H1 (cell line): ENCODE measurements at regions not wholly inside any gene's neighbourhood (a gene's known extent, or its start where the extent isn't known, plus 50 kb on each side); places are given as distances from the start of the nearest gene placed in this dataset.

Experiments used
- CTCF ChIA-PET: fragments of 300-600 bp; sonication (Branson Sonifier 250); formaldehyde crosslinking; loops from one replicate; lab custom pipeline; 2021; ENCODE audit not compliant: partially characterized antibody; lab: Charles Lee
- POLR2A ChIA-PET: fragments of 300-600 bp; sonication (Branson Sonifier 250); formaldehyde crosslinking; loops from one replicate; lab custom pipeline; 2021; ENCODE audit warnings: inconsistent platforms; ENCODE audit not compliant: partially characterized antibody; lab: Charles Lee
- DNase-seq, 2 experiments: peaks; one replicate each; pipeline versions ENCODE4 v3.0.0 to v3.0.0-alpha.2; 2010 to 2022; ENCODE audit warnings: low spot score in 2 of 2, low read depth in 1 of 2, mixed read lengths in 1 of 2
- FAIRE-seq: peaks from 2 replicates; lab custom pipeline; 2011; peaks lifted over from hg19 to GRCh38; lab: Jason Lieb, UNC
- H2AFZ ChIP-seq: 2 replicates; pipeline ENCODE4 v1.8.1; 2012; ENCODE audit warnings: low read length, inconsistent platforms
- H2AK5ac ChIP-seq: 2 replicates; pipeline ENCODE4 v1.6.1; 2013; ENCODE audit warnings: low read depth, low read length
- H2BK120ac ChIP-seq: replicated peaks from 2 replicates; pipeline ENCODE3; 2013; ENCODE audit warnings: low read depth, low read length, inconsistent platforms
- H2BK12ac ChIP-seq: 2 replicates; pipeline ENCODE4 v1.6.1; 2013; ENCODE audit warnings: low read depth, low read length
- H2BK15ac ChIP-seq: 2 replicates; pipeline ENCODE4 v1.6.1; 2013; ENCODE audit warnings: low read length
- H2BK20ac ChIP-seq: 2 replicates; pipeline ENCODE4 v1.6.1; 2013; ENCODE audit warnings: low read length
- H2BK5ac ChIP-seq: 2 replicates; pipeline ENCODE4 v1.6.1; 2013; ENCODE audit warnings: low read depth, low read length
- H3K14ac ChIP-seq: 2 replicates; pipeline ENCODE4 v1.6.1; 2013; ENCODE audit warnings: inconsistent platforms; ENCODE audit not compliant: insufficient read length
- H3K18ac ChIP-seq: 2 replicates; pipeline ENCODE4 v1.6.1; 2013; ENCODE audit warnings: low read length; ENCODE audit errors: extremely low read depth
- H3K23ac ChIP-seq: 2 replicates; pipeline ENCODE4 v1.6.1; 2013; ENCODE audit warnings: inconsistent platforms; ENCODE audit not compliant: insufficient read length
- H3K23me2 ChIP-seq: 2 replicates; pipeline ENCODE4 v1.6.1; 2013; ENCODE audit warnings: low read depth, low read length
- H3K27ac ChIP-seq: 2 replicates; pipeline ENCODE4 v1.6.1; 2011; ENCODE audit warnings: low read depth, low read length, inconsistent platforms
- H3K27me3 ChIP-seq, 4 experiments: replicated peaks in 1 of 4; 1 replicate in 1 of 4; 2 replicates in 3 of 4; pipeline versions ENCODE4 v1.6.1 to v1.8.1; 2011 to 2013; ENCODE audit warnings: low read length in 3 of 4, mild to moderate bottlenecking in 3 of 4, inconsistent platforms in 2 of 4, mixed read lengths in 2 of 4, moderate library complexity in 1 of 4; ENCODE audit not compliant: control insufficient read depth in 3 of 4, insufficient read depth in 3 of 4; ENCODE audit errors: extremely low read depth in 1 of 4
- H3K36me3 ChIP-seq, 4 experiments: 2 replicates each; pipeline versions ENCODE4 v1.6.1 to v1.8.1; 2011 to 2013; ENCODE audit warnings: mild to moderate bottlenecking in 4 of 4, low read length in 3 of 4, moderate library complexity in 2 of 4, control low read depth in 1 of 4, inconsistent platforms in 1 of 4; ENCODE audit not compliant: insufficient read depth in 4 of 4, control insufficient read depth in 2 of 4
- H3K4ac ChIP-seq: replicated peaks from 2 replicates; pipeline ENCODE3; 2013; ENCODE audit warnings: low read length, low read depth, mixed read lengths, inconsistent platforms; ENCODE audit not compliant: insufficient read length
- H3K4me1 ChIP-seq, 4 experiments: replicated peaks in 1 of 4; 1 replicate in 1 of 4; 2 replicates in 3 of 4; pipeline versions ENCODE4 v1.6.1 to v1.8.1; 2011 to 2013; ENCODE audit warnings: low read length in 3 of 4, inconsistent platforms in 2 of 4, mixed read lengths in 1 of 4; ENCODE audit not compliant: insufficient read depth in 4 of 4, control insufficient read depth in 3 of 4
- H3K4me2 ChIP-seq, 2 experiments: 2 replicates each; pipeline versions ENCODE4 v1.6.1 to v1.8.1; 2011 to 2013; ENCODE audit warnings: low read depth in 2 of 2, low read length in 2 of 2, control low read depth in 1 of 2, inconsistent platforms in 1 of 2, mild to moderate bottlenecking in 1 of 2; ENCODE audit not compliant: insufficient read depth in 1 of 2
- H3K4me3 ChIP-seq, 4 experiments: fragments of 200-600, 300-600 bp in 1 of 4; sonication (generic), shearing (Covaris generic), sonication (Bioruptor Twin) in 1 of 4; 2 replicates each; pipeline versions ENCODE4 v1.5.1 to v1.8.1; 2011 to 2016; ENCODE audit warnings: low read length in 4 of 4, low read depth in 3 of 4, control low read depth in 2 of 4, inconsistent platforms in 2 of 4, mild to moderate bottlenecking in 2 of 4, mixed read lengths in 1 of 4, moderate library complexity in 1 of 4; ENCODE audit not compliant: insufficient read depth in 2 of 4; ENCODE audit errors: extremely low read depth in 1 of 4
- H3K56ac ChIP-seq: replicated peaks from 2 replicates; pipeline ENCODE3; 2013; ENCODE audit warnings: low read depth, mild to moderate bottlenecking, mixed read lengths, low read length, inconsistent platforms; ENCODE audit not compliant: insufficient read length
- H3K79me1 ChIP-seq: 2 replicates; pipeline ENCODE4 v1.6.1; 2013; ENCODE audit warnings: low read depth, low read length, control low read depth
- H3K79me2 ChIP-seq, 2 experiments: 2 replicates each; pipeline versions ENCODE4 v1.6.1 to v1.8.1; 2012 to 2013; ENCODE audit warnings: low read length in 2 of 2, mild to moderate bottlenecking in 2 of 2, inconsistent platforms in 1 of 2; ENCODE audit not compliant: insufficient read depth in 2 of 2, control insufficient read depth in 1 of 2
- H3K9ac ChIP-seq, 4 experiments: replicated peaks in 1 of 4; 1 replicate in 1 of 4; 2 replicates in 3 of 4; pipeline versions ENCODE4 v1.6.1 to v1.8.1; 2011 to 2013; ENCODE audit warnings: low read depth in 3 of 4, low read length in 3 of 4, control low read depth in 2 of 4, mild to moderate bottlenecking in 2 of 4, moderate library complexity in 2 of 4, inconsistent platforms in 1 of 4; ENCODE audit errors: extremely low read depth in 1 of 4
- H3K9me3 ChIP-seq, 2 experiments: 2 replicates each; pipeline versions ENCODE4 v1.6.1 to v1.8.1; 2012 to 2013; ENCODE audit warnings: mild to moderate bottlenecking in 2 of 2, moderate library complexity in 2 of 2, control low read depth in 1 of 2, inconsistent platforms in 1 of 2, low read depth in 1 of 2, low read length in 1 of 2, mixed read lengths in 1 of 2; ENCODE audit not compliant: insufficient read depth in 2 of 2
- H4K20me1 ChIP-seq, 2 experiments: replicated peaks in 1 of 2; 2 replicates each; pipeline versions ENCODE3 to v1.8.1; 2011 to 2013; ENCODE audit warnings: inconsistent platforms in 2 of 2, low read length in 2 of 2, mild to moderate bottlenecking in 1 of 2; ENCODE audit not compliant: insufficient read depth in 2 of 2, control insufficient read depth in 1 of 2
- H4K5ac ChIP-seq: 2 replicates; pipeline ENCODE4 v1.6.1; 2013; ENCODE audit warnings: low read length, low read depth, mixed read lengths, inconsistent platforms; ENCODE audit not compliant: insufficient read length
- H4K8ac ChIP-seq: 2 replicates; pipeline ENCODE4 v1.8.0; 2013; ENCODE audit warnings: mild to moderate bottlenecking, moderate library complexity, low read length, inconsistent platforms; ENCODE audit not compliant: insufficient read depth; ENCODE audit errors: extremely low read depth
- H4K91ac ChIP-seq: replicated peaks from 2 replicates; pipeline ENCODE3; 2013; ENCODE audit warnings: low read length, mixed read lengths, inconsistent platforms; ENCODE audit not compliant: insufficient read length
- BRCA1 ChIP-seq: IDR thresholded peaks from 2 replicates; pipeline ENCODE4 v1.6.1; 2012; ENCODE audit warnings: low read depth, low read length, improper control_type of control experiment
- FOSL1 ChIP-seq: IDR thresholded peaks from 2 replicates; pipeline ENCODE4 v1.6.1; 2011; ENCODE audit warnings: mild to moderate bottlenecking, low read depth, low read length, moderate library complexity; ENCODE audit not compliant: insufficient read depth
- RAD21 ChIP-seq, 2 experiments: IDR thresholded peaks in 1 of 2; conservative IDR thresholded peaks in 1 of 2; 2 replicates each; pipeline ENCODE4 v1.6.1; 2011; ENCODE audit warnings: low read depth in 2 of 2, low read length in 2 of 2, improper control_type of control experiment in 1 of 2, inconsistent platforms in 1 of 2, mild to moderate bottlenecking in 1 of 2, moderate library complexity in 1 of 2
- SIX5 ChIP-seq: IDR thresholded peaks from 2 replicates; pipeline ENCODE4 v1.6.1; 2011; ENCODE audit warnings: mild to moderate bottlenecking, low read depth, low read length
- SUZ12 ChIP-seq: fragments of 200-600 bp; sonication (generic); IDR thresholded peaks from 2 replicates; pipeline ENCODE4 v1.6.1; 2012; ENCODE audit warnings: mild to moderate bottlenecking, inconsistent platforms, low read length, moderate library complexity, mixed read lengths
- TBP ChIP-seq: IDR thresholded peaks from 2 replicates; pipeline ENCODE4 v1.6.1; 2011; ENCODE audit warnings: low read depth, low read length, improper control_type of control experiment
- WGBS, 2 experiments: shearing (Covaris generic) in 1 of 2; methylation state at CpG; one replicate each; pipeline versions ENCODE4 v1.1.6 to v1.1.7; 2013 to 2015; ENCODE audit warnings: low lambda C conversion rate in 2 of 2, mixed read lengths in 2 of 2, inconsistent platforms in 1 of 2, low coverage in 1 of 2, missing lambda C conversion rate in 1 of 2; ENCODE audit not compliant: insufficient replicate concordance in 2 of 2, insufficient coverage in 1 of 2, insufficient read length in 1 of 2; ENCODE audit errors: extremely low coverage in 1 of 2, missing lambda C conversion rate in 1 of 2; 5-methylcytosine and 5-hydroxymethylcytosine counted together
- TF ChIP-seq, protein P1 (sequence below), 3 experiments: IDR thresholded peaks; 1 replicate in 2 of 3; 2 replicates in 1 of 3; pipeline versions ENCODE4 v1.5.1 to v1.6.1; 2011; ENCODE audit warnings: low read length in 3 of 3, mild to moderate bottlenecking in 3 of 3, inconsistent platforms in 2 of 3, low read depth in 1 of 3, moderate library complexity in 1 of 3; ENCODE audit not compliant: insufficient read depth in 1 of 3; ENCODE audit errors: control extremely low read depth in 1 of 3
- TF ChIP-seq, protein P2 (sequence below): IDR thresholded peaks from 2 replicates; pipeline ENCODE4 v1.6.1; 2011; ENCODE audit warnings: low read depth, mild to moderate bottlenecking, low read length; ENCODE audit not compliant: insufficient read depth

DNA sequence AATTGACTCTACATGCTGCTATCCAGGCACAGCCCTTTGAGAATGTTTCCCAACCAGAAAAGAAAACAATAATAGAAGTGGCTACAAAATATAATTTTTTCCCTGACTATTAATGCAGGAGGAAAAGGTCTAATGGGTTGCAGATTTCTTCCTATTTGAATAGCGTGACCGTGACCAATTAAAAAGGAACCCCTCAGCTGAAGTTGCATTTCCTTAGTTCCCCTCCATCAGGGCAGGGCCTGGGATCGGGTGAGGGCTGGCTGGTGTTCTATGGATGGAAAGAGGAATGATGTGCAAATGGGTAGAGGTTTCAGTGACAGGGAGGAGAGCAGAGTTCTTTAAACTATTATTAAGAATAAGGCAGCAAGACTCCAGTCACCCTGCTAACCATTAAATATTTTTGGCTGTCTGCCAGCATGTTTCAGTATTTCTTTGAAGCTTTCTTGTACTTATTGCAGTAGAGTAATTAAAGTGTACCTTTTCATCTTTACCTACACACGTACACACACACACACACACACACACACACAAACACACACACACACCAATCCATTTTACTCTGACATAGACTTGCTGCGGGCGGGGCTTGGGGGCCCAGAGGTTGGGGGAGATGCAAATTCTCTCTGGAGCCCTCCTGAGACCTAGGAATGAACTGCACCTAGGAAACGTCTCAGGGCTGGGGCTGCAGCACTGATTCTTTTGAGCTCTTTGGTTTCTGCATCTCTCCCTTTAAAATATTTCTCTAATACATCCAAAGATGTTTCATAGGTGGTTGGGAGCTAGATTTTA, 154.8 kb upstream of the SLC35B3 start:
- Histone ChIP-seq H4K8ac (no peak overlapping the region), H3K36me3 (no peaks in the 10 kb centered on the region), H3K27me3 (no peaks in the 10 kb centered on the region), H3K4me3 (no peak overlapping the region), H2BK15ac (no peak overlapping the region), H3K79me1 (no peaks in the 10 kb centered on the region), H3K79me2 (no peaks in the 10 kb centered on the region), H2BK5ac (no peak overlapping the region), H3K4ac (no peak overlapping the region), H3K23ac (no peak overlapping the region), H2BK12ac (no peak overlapping the region), H3K4me2 (no peak overlapping the region), H2AFZ (0 out of 2 replicates have a peak overlapping the region, but pooled peaks have one; percentile 24), H2BK120ac (no peak overlapping the region), H4K91ac (no peak overlapping the region), H3K9me3 (0 out of 4 replicates have a peak, but pooled peaks cover 0 to 5% of the 10 kb centered on the region in 2 experiments), H3K18ac (no peak overlapping the region), H2AK5ac (no peak overlapping the region), H3K23me2 (no peaks in the 10 kb centered on the region; the same call in 1 of the 2 replicates), H3K9ac (no peak overlapping the region), H2BK20ac (no peak overlapping the region), H3K27ac (no peak overlapping the region), H4K20me1 (no peaks in the 10 kb centered on the region), H3K56ac (no peak overlapping the region), H3K14ac (no peak overlapping the region), H3K4me1 (no peaks in the 10 kb centered on the region), H4K5ac (no peak overlapping the region)
- no peak for FAIRE-seq
- DNase-seq, result peak in 1 of 2 experiments; percentile 50
- ChIA-PET CTCF (interaction anchor here (0.6 to 2.1 kb wide), 18 partner anchors 9 to 594 kb away, joined by 3 to 13 read pairs (median 4); no protein-coding TSS in a partner anchor), POLR2A (interaction anchor here (0.6 kb wide), 1 partner anchor 1177 kb away, joined by 3 read pairs; no protein-coding TSS in a partner anchor)
- WGBS, 2 experiments, result 59% methylated on average over 6 of the region's 7 CpGs; no CpG with 5 or more reads in 1 of the 2 experiments
- TF ChIP-seq, protein P1, sequence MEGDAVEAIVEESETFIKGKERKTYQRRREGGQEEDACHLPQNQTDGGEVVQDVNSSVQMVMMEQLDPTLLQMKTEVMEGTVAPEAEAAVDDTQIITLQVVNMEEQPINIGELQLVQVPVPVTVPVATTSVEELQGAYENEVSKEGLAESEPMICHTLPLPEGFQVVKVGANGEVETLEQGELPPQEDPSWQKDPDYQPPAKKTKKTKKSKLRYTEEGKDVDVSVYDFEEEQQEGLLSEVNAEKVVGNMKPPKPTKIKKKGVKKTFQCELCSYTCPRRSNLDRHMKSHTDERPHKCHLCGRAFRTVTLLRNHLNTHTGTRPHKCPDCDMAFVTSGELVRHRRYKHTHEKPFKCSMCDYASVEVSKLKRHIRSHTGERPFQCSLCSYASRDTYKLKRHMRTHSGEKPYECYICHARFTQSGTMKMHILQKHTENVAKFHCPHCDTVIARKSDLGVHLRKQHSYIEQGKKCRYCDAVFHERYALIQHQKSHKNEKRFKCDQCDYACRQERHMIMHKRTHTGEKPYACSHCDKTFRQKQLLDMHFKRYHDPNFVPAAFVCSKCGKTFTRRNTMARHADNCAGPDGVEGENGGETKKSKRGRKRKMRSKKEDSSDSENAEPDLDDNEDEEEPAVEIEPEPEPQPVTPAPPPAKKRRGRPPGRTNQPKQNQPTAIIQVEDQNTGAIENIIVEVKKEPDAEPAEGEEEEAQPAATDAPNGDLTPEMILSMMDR (IDR thresholded peaks at IDR 0.05; ENCODE audit: control extremely low read depth in 1 of 3, insufficient read depth in 1 of 3, low read depth in 1 of 3, low read length in 3 of 3), result peak; percentile 25 to 49 (median 45)
- TF ChIP-seq SUZ12 (no peak), RAD21 (IDR thresholded peaks at IDR 0.05 in 1 of 2, conservative IDR thresholded peaks at IDR 0.05 in 1 of 2; ENCODE audit: low read depth in 2 of 2, low read length in 2 of 2) (peak; percentile 16 to 48; a peak in 3 of 4 replicates), SIX5 (no peak), FOSL1 (no peak), BRCA1 (no peak), TBP (no peak)
- TF ChIP-seq, protein P2, sequence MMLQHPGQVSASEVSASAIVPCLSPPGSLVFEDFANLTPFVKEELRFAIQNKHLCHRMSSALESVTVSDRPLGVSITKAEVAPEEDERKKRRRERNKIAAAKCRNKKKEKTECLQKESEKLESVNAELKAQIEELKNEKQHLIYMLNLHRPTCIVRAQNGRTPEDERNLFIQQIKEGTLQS, result no peak
